DND-41 (cell line): ENCODE measurements at regions not wholly inside any gene's neighbourhood (a gene's known extent, or its start where the extent isn't known, plus 50 kb on each side); places are given as distances from the start of the nearest gene placed in this dataset.

Source experiments
- CTCF ChIP-seq: IDR thresholded peaks from 2 replicates; pipeline ENCODE4 v1.5.1; 2012; ENCODE audit warnings: borderline replicate concordance, low read length, moderate library complexity, mild to moderate bottlenecking; ENCODE audit not compliant: poor library complexity, severe bottlenecking; ENCODE audit errors: extremely low read depth
- EZH2 ChIP-seq: IDR thresholded peaks from 3 replicates; pipeline ENCODE4 v1.6.1; 2012; ENCODE audit warnings: borderline replicate concordance, low read depth, mild to moderate bottlenecking, moderate library complexity, low read length, inconsistent platforms; ENCODE audit not compliant: severe bottlenecking

DNA sequence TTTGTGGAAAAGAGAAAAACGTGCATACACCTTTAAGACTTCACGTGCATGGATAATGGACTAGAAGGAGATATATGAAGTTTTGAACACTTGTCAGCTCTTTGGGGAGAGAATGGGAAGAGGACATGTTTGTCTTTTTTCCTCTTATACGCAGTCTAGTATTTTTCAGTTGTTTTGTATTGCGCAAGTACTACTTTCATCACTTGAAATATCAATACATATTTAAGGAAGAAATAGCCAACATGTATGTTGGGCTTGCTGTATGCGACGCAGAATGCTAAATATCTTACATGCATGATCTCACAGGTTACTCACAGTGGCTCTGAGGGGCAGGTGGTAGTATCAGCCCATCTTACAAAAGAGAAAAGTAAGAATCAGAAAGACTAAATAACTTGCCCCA, 176.5 kb upstream of the RUNX1 start:
- TF ChIP-seq CTCF, result no peak
- no peak for TF ChIP-seq EZH2
